ENCODE measurements at regions not wholly inside any gene's neighbourhood (a gene's known extent, or its start where the extent isn't known, plus 50 kb on each side); places are given as distances from the start of the nearest gene placed in this dataset.
"Not testable (repeated sequence)": the region's sequence is repeated elsewhere in the genome, so short reads cannot be mapped to it uniquely, and the experiment has no call there.

DNA sequence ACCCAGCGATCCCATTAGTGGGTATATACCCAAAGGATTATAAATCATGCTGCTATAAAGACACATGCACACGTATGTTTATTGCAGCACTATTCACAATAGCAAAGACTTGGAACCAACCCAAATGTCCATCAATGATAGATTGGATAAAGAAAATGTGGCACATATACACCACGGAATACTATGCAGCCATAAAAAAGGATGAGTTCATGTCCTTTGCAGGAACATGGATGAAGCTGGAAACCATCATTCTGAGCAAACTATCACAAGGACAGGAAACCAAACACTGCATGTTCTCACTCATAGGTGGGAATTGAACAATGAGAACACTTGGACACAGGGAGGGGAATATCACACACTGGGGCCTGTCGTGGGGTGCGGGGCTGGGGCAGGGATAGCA is 230.0 kb upstream of the RREB1 start:
- not testable (repeated sequence) for TF ChIP-seq POLR2A, POLR2AphosphoS5 (IDR thresholded peaks at IDR 0.05; ENCODE audit: low read depth, low read length)

Data from GM12892 (cell line).